K562 (cell line): ENCODE measurements at regions not wholly inside any gene's neighbourhood (a gene's known extent, or its start where the extent isn't known, plus 50 kb on each side); places are given as distances from the start of the nearest gene placed in this dataset.

Experiments
- ATAC-seq: fragments of 200-7000 bp; cut with Tn5 transposase; 3 replicates; pipeline ENCODE4 v1.9.1; 2020; ENCODE audit warnings: moderate library complexity
- BruUV-seq: library from RNA; stranded (reverse); fragments of 400-500 nt; replicated peaks from 2 replicates; lab custom pipeline; 2021; lab: Mats Ljungman, UMichigan
- CTCF ChIA-PET: fragments of 300-600 bp; formaldehyde crosslinking; extraction: SDS; loops from one replicate; lab custom pipeline; 2021; ENCODE audit warnings: low intra/inter-chr PET ratio; lab: Yijun Ruan, JAX
- POLR2A ChIA-PET: fragments of 300-600, 350-650 bp; sonication (Branson Sonifier 250); formaldehyde crosslinking; extraction: SDS; loops from one replicate; lab custom pipeline; 2021; ENCODE audit warnings: antibody characterized with exemption, inconsistent platforms; lab: Yijun Ruan, JAX
- DNase-seq, 4 experiments: peaks; one replicate each; pipeline versions ENCODE4 v3.0.0 to v3.0.0-alpha.2; 2011 to 2018; ENCODE audit warnings: low spot score in 3 of 4, mixed read lengths in 3 of 4; ENCODE audit errors: extremely low read depth in 1 of 4
- FAIRE-seq: peaks from 2 replicates; lab custom pipeline; 2011; peaks lifted over from hg19 to GRCh38; lab: Jason Lieb, UNC
- H2AFZ ChIP-seq: 2 replicates; pipeline ENCODE4 v1.6.0; 2011; ENCODE audit warnings: low read depth, low read length, control low read depth, inconsistent platforms
- H3K27ac ChIP-seq: fragments of 200-600 bp; 3 replicates; pipeline ENCODE4 v1.8.0; 2011; ENCODE audit warnings: low read depth, mild to moderate bottlenecking, control low read depth, inconsistent platforms, low read length, moderate library complexity, mixed read lengths; ENCODE audit errors: extremely low read depth
- H3K27me3 ChIP-seq, 2 experiments: fragments of 300-600 bp in 1 of 2; 2 replicates in 1 of 2; 3 replicates in 1 of 2; pipeline versions ENCODE4 v1.6.0 to v1.8.0; 2011; ENCODE audit warnings: inconsistent platforms in 2 of 2, low read length in 2 of 2, mild to moderate bottlenecking in 1 of 2, mixed read lengths in 1 of 2, moderate library complexity in 1 of 2; ENCODE audit not compliant: control insufficient read depth in 2 of 2, insufficient read depth in 2 of 2
- H3K36me3 ChIP-seq: fragments of 300-600 bp; 3 replicates; pipeline ENCODE4 v1.8.0; 2011; ENCODE audit warnings: mild to moderate bottlenecking, low read length, inconsistent platforms; ENCODE audit not compliant: control insufficient read depth, insufficient read depth
- H3K4me1 ChIP-seq, 2 experiments: fragments of 200-600 bp in 1 of 2; replicated peaks in 1 of 2; 2 replicates in 1 of 2; 3 replicates in 1 of 2; pipeline versions ENCODE4 v1.5.1 to v1.8.0; 2011; ENCODE audit warnings: inconsistent platforms in 2 of 2, low read length in 2 of 2, mild to moderate bottlenecking in 1 of 2, mixed read lengths in 1 of 2, moderate library complexity in 1 of 2; ENCODE audit not compliant: control insufficient read depth in 2 of 2, insufficient read depth in 2 of 2
- H3K4me2 ChIP-seq: 2 replicates; pipeline ENCODE4 v1.6.1; 2011; ENCODE audit warnings: low read length, control low read depth, inconsistent platforms, mixed read lengths; ENCODE audit not compliant: insufficient read depth
- H3K4me3 ChIP-seq: fragments of 200-600 bp; sonication (generic), shearing (Covaris generic); 2 replicates; pipeline ENCODE4 v1.5.1; 2016; ENCODE audit warnings: control low read depth, inconsistent platforms
- H3K79me2 ChIP-seq: fragments of 200-600 bp; 3 replicates; pipeline ENCODE4 v1.8.0; 2011; ENCODE audit warnings: low read length, inconsistent platforms; ENCODE audit not compliant: control insufficient read depth, insufficient read depth
- H3K9ac ChIP-seq, 2 experiments: 2 replicates each; pipeline versions ENCODE4 v1.6.0 to v1.6.1; 2011; ENCODE audit warnings: low read depth in 2 of 2, low read length in 2 of 2, control low read depth in 1 of 2, inconsistent platforms in 1 of 2, mild to moderate bottlenecking in 1 of 2, mixed read lengths in 1 of 2; ENCODE audit not compliant: insufficient read depth in 1 of 2
- H3K9me1 ChIP-seq: one replicate; pipeline ENCODE4 v1.6.0; 2011; ENCODE audit warnings: inconsistent platforms, mild to moderate bottlenecking, low read length, moderate library complexity; ENCODE audit not compliant: control insufficient read depth, insufficient read depth
- H3K9me3 ChIP-seq: replicated peaks from 2 replicates; pipeline ENCODE4 v1.5.1; 2011; ENCODE audit warnings: low read depth, low read length, inconsistent platforms; ENCODE audit not compliant: control insufficient read depth, insufficient read depth
- H4K20me1 ChIP-seq: replicated peaks from 2 replicates; pipeline ENCODE4 v1.6.1; 2011; ENCODE audit warnings: low read length, inconsistent platforms, mixed read lengths; ENCODE audit not compliant: control insufficient read depth, insufficient read depth
- EZH2 ChIP-seq: IDR thresholded peaks from 2 replicates; pipeline ENCODE4 v1.6.1; 2012; ENCODE audit warnings: low read depth, mild to moderate bottlenecking, inconsistent platforms, low read length, borderline replicate concordance
- FUS ChIP-seq: fragments of 200-400 bp; formaldehyde crosslinking; optimal IDR thresholded peaks from 2 replicates; pipeline ENCODE3; 2017; ENCODE audit warnings: low read depth, low read length
- HINFP ChIP-seq: fragments of 450-650 bp; conservative IDR thresholded peaks from 2 replicates; pipeline ENCODE4 v1.6.1; 2016; ENCODE audit warnings: missing genetic modification characterization, low read depth, mild to moderate bottlenecking, control low read depth, missing compliant biosample characterization
- IRF1 ChIP-seq: sonication (generic); formaldehyde crosslinking; IDR thresholded peaks from 2 replicates; pipeline ENCODE4 v1.8.0; 2022; ENCODE audit warnings: missing genetic modification reagents, mild to moderate bottlenecking, borderline replicate concordance
- JUND ChIP-seq, 2 experiments: IDR thresholded peaks; 2 replicates in 1 of 2; 3 replicates in 1 of 2; pipeline ENCODE4 v1.6.1; 2011; ENCODE audit warnings: borderline replicate concordance in 2 of 2, low read depth in 2 of 2, low read length in 2 of 2, improper control_type of control experiment in 1 of 2, missing biosample characterization in 1 of 2, missing genetic modification characterization in 1 of 2, missing genetic modification reagents in 1 of 2
- MIER1 ChIP-seq: fragments of 450-650 bp; IDR thresholded peaks from 2 replicates; pipeline ENCODE4 v1.6.1; 2016; ENCODE audit warnings: antibody characterized with exemption, mild to moderate bottlenecking, low read depth
- RFX7 ChIP-seq: fragments of 250-450 bp; sonication (Bioruptor Pico); IDR thresholded peaks from 2 replicates; pipeline ENCODE4 v1.5.1; 2021; ENCODE audit warnings: mild to moderate bottlenecking
- RNF219 ChIP-seq: fragments of 250-450 bp; sonication (Bioruptor Pico); IDR thresholded peaks from 2 replicates; pipeline ENCODE4 v1.5.0; 2022; ENCODE audit warnings: mild to moderate bottlenecking
- SRF ChIP-seq, 2 experiments: fragments of 250-450, 450-650 bp in 1 of 2; sonication (Bioruptor Pico) in 1 of 2; sonication (generic) in 1 of 2; formaldehyde crosslinking; IDR thresholded peaks; 2 replicates each; pipeline versions ENCODE4 v1.5.0 to v1.5.1; 2020 to 2022; ENCODE audit warnings: mild to moderate bottlenecking in 1 of 2, missing genetic modification reagents in 1 of 2
- STAT5A ChIP-seq: IDR thresholded peaks from 2 replicates; pipeline ENCODE4 v1.6.1; 2012; ENCODE audit warnings: low read length, inconsistent platforms, borderline replicate concordance
- WGBS: fragments of 100-300 bp; shearing (Covaris generic); methylation state at CpG from one replicate; pipeline ENCODE4 v1.1.6; 2016; ENCODE audit warnings: low coverage, mixed read lengths; ENCODE audit not compliant: insufficient coverage; ENCODE audit errors: missing lambda C conversion rate; 5-methylcytosine and 5-hydroxymethylcytosine counted together
- in situ Hi-C: fragments of 300-500 bp; cut with MboI; formaldehyde crosslinking; loops from 4 replicates; pipeline ENCODE4 v1.15.0; 2018; ENCODE audit warnings: inconsistent platforms, mixed read lengths
- intact Hi-C: fragments of 100-400 bp; cut with micrococcal nuclease; formaldehyde crosslinking; loops from 2 replicates; pipeline ENCODE4 v1.14.2; 2022
- TF ChIP-seq, protein P1 (sequence below): sonication (generic); formaldehyde crosslinking; IDR thresholded peaks from 2 replicates; pipeline ENCODE4 v1.9.0; 2022; ENCODE audit warnings: mild to moderate bottlenecking, missing genetic modification reagents
- TF ChIP-seq, protein P2 (sequence below): sonication (generic); formaldehyde crosslinking; IDR thresholded peaks from 2 replicates; pipeline ENCODE4 v1.8.0; 2022; ENCODE audit warnings: mild to moderate bottlenecking, missing genetic modification reagents

- TF ChIP-seq RNF219 (no peak), HINFP (tag) (no peak), MIER1 (no peak), FUS (no peak), RFX7 (CRISPR knock-in tag) (no peak)
- TF ChIP-seq, protein P1, sequence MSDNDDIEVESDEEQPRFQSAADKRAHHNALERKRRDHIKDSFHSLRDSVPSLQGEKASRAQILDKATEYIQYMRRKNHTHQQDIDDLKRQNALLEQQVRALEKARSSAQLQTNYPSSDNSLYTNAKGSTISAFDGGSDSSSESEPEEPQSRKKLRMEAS, result no peak
These were observed 297.4 kb upstream of the LUZP2 start (continued) for GRCh38 chr11:24199461-24199860.

- H2AFZ ChIP-seq, result no peak overlapping the region
- ATAC-seq, result no peak
- TF ChIP-seq, protein P2, sequence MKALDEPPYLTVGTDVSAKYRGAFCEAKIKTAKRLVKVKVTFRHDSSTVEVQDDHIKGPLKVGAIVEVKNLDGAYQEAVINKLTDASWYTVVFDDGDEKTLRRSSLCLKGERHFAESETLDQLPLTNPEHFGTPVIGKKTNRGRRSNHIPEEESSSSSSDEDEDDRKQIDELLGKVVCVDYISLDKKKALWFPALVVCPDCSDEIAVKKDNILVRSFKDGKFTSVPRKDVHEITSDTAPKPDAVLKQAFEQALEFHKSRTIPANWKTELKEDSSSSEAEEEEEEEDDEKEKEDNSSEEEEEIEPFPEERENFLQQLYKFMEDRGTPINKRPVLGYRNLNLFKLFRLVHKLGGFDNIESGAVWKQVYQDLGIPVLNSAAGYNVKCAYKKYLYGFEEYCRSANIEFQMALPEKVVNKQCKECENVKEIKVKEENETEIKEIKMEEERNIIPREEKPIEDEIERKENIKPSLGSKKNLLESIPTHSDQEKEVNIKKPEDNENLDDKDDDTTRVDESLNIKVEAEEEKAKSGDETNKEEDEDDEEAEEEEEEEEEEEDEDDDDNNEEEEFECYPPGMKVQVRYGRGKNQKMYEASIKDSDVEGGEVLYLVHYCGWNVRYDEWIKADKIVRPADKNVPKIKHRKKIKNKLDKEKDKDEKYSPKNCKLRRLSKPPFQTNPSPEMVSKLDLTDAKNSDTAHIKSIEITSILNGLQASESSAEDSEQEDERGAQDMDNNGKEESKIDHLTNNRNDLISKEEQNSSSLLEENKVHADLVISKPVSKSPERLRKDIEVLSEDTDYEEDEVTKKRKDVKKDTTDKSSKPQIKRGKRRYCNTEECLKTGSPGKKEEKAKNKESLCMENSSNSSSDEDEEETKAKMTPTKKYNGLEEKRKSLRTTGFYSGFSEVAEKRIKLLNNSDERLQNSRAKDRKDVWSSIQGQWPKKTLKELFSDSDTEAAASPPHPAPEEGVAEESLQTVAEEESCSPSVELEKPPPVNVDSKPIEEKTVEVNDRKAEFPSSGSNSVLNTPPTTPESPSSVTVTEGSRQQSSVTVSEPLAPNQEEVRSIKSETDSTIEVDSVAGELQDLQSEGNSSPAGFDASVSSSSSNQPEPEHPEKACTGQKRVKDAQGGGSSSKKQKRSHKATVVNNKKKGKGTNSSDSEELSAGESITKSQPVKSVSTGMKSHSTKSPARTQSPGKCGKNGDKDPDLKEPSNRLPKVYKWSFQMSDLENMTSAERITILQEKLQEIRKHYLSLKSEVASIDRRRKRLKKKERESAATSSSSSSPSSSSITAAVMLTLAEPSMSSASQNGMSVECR, result no peak
- TF ChIP-seq STAT5A (no peak), EZH2 (no peak), IRF1 (no peak), SRF (CRISPR knock-in tag; IDR thresholded peaks at IDR 0.05) (no peak), JUND (IDR thresholded peaks at IDR 0.05; ENCODE audit: borderline replicate concordance, low read depth, low read length) (no peak), JUND (tag; IDR thresholded peaks at IDR 0.05; ENCODE audit: borderline replicate concordance, low read depth, low read length) (no peak)
These were observed 290.8 kb upstream of the LUZP2 start for GRCh38 chr11:24206030-24206429.

More at GRCh38 chr11:24206030-24206429, 290.8 kb upstream of the LUZP2 start:
- intact Hi-C loops, result no loop called here
- in situ Hi-C loops, result no loop called here
- no peak overlapping the region for H3K9ac ChIP-seq
- H3K79me2 ChIP-seq, result no peaks in the 10 kb centered on the region
- FAIRE-seq, result no peak
- no peaks in the 10 kb centered on the region for H3K27me3 ChIP-seq
- ChIA-PET CTCF (no interaction called here), POLR2A (no interaction called here)
- H3K36me3 ChIP-seq, result no peaks in the 10 kb centered on the region
- H3K27ac ChIP-seq, result no peak overlapping the region
- 6% methylated on average over 2 of the region's 2 CpGs for WGBS
- no peaks in the 10 kb centered on the region for H3K9me3 ChIP-seq
- H3K4me2 ChIP-seq, result no peak overlapping the region
- H4K20me1 ChIP-seq, result no peaks in the 10 kb centered on the region
- no peak overlapping the region for H3K4me3 ChIP-seq
- no TSS peak for BruUV-seq
- DNase-seq, result no peak
- no peaks in the 10 kb centered on the region for H3K4me1 ChIP-seq
- H3K9me1 ChIP-seq, result no peaks in the 10 kb centered on the region
